Ascending aorta (tissue), 2 donors: ENCODE measurements at regions not wholly inside any gene's neighbourhood (a gene's known extent, or its start where the extent isn't known, plus 50 kb on each side); places are given as distances from the start of the nearest gene placed in this dataset.

ENCODE experiments used
- DNase-seq, 2 donors: peaks; one replicate each; pipeline ENCODE4 v3.0.0-alpha.2; 2019; ENCODE audit warnings: low spot score in 2 of 2
- H3K27ac ChIP-seq, 2 donors: fragments of 200-600 bp; sonication (generic); one replicate each; pipeline ENCODE4 v1.5.1; 2016 to 2017; ENCODE audit warnings: mild to moderate bottlenecking in 1 of 2
- H3K27me3 ChIP-seq: fragments of 200-600 bp; sonication (generic); one replicate; pipeline ENCODE4 v1.5.1; 2017
- H3K36me3 ChIP-seq, 2 donors: fragments of 200-600 bp; sonication (generic); one replicate each; pipeline ENCODE4 v1.5.1; 2016
- H3K4me1 ChIP-seq, 2 donors: fragments of 200-600 bp; sonication (generic); one replicate each; pipeline ENCODE4 v1.5.1; 2016 to 2017; ENCODE audit warnings: mild to moderate bottlenecking in 1 of 2
- H3K4me3 ChIP-seq, 2 donors: fragments of 200-600 bp; sonication (generic); one replicate each; pipeline ENCODE4 v1.5.1; 2016 to 2017; ENCODE audit warnings: mild to moderate bottlenecking in 1 of 2
- H3K9me3 ChIP-seq, 2 donors: fragments of 200-600 bp; sonication (generic); one replicate each; pipeline ENCODE4 v1.5.1; 2016
- CTCF ChIP-seq, 3 experiments: fragments of 200-600 bp in 2 of 3; fragments of 450-650 bp in 1 of 3; sonication (generic) in 2 of 3; IDR thresholded peaks; one replicate each; pipeline ENCODE4 v1.5.1; 2016 to 2019; ENCODE audit warnings: antibody characterized with exemption in 3 of 3, mild to moderate bottlenecking in 1 of 3, moderate library complexity in 1 of 3
- intact Hi-C: fragments of 100-400 bp; cut with DNase I; formaldehyde crosslinking; loops from one replicate; pipeline ENCODE4 v1.15.1; 2023

- intact Hi-C loops: no loop called here
- Histone ChIP-seq H3K36me3 (no peaks in the 10 kb centered on the region), H3K27me3 (no peaks in the 10 kb centered on the region), H3K9me3 (no peaks in the 10 kb centered on the region), H3K4me1 (no peaks in the 10 kb centered on the region), H3K4me3 (no peak overlapping the region), H3K27ac (no peak overlapping the region)
- no peak for TF ChIP-seq CTCF (IDR thresholded peaks at IDR 0.05)
- DNase-seq: no peak
Measured at GRCh38 chr12:63079791-63080502, 71.1 kb downstream of the AVPR1A start.

GRCh38 chr12:63078906-63079305 is 72.1 kb downstream of the AVPR1A start:
- H3K27me3 ChIP-seq: no peaks in the 10 kb centered on the region
- no peak overlapping the region for H3K4me3 ChIP-seq
- no peaks in the 10 kb centered on the region for H3K9me3 ChIP-seq
- intact Hi-C loops: no loop called here
- TF ChIP-seq CTCF (IDR thresholded peaks at IDR 0.05): no peak
- DNase-seq: no peak
- H3K36me3 ChIP-seq: no peaks in the 10 kb centered on the region
- no peaks in the 10 kb centered on the region for H3K4me1 ChIP-seq
- no peak overlapping the region for H3K27ac ChIP-seq

GRCh38 chr12:63075376-63076060 is 75.5 kb downstream of the AVPR1A start:
- H3K27me3 ChIP-seq: no peaks in the 10 kb centered on the region
- no peaks in the 10 kb centered on the region for H3K36me3 ChIP-seq
- intact Hi-C loops: no loop called here
- no peak overlapping the region for H3K27ac ChIP-seq
- H3K9me3 ChIP-seq: no peaks in the 10 kb centered on the region
- no peak for TF ChIP-seq CTCF (IDR thresholded peaks at IDR 0.05)
- H3K4me1 ChIP-seq: no peaks in the 10 kb centered on the region
- H3K4me3 ChIP-seq: no peak overlapping the region
- no peak for DNase-seq

- Histone ChIP-seq H3K27ac (no peak overlapping the region), H3K36me3 (no peaks in the 10 kb centered on the region), H3K27me3 (no peaks in the 10 kb centered on the region), H3K4me1 (no peaks in the 10 kb centered on the region), H3K9me3 (no peaks in the 10 kb centered on the region), H3K4me3 (no peak overlapping the region)
- intact Hi-C loops: no loop called here
- no peak for DNase-seq
- no peak for TF ChIP-seq CTCF (IDR thresholded peaks at IDR 0.05)
Measured at GRCh38 chr12:63070709-63071108, 80.3 kb downstream of the AVPR1A start.

GRCh38 chr12:63069860-63070617 is 81.0 kb downstream of the AVPR1A start:
- no peak for TF ChIP-seq CTCF (IDR thresholded peaks at IDR 0.05)
- Histone ChIP-seq H3K27ac (no peak overlapping the region), H3K36me3 (no peaks in the 10 kb centered on the region), H3K4me1 (no peaks in the 10 kb centered on the region), H3K9me3 (no peaks in the 10 kb centered on the region), H3K4me3 (no peak overlapping the region), H3K27me3 (no peaks in the 10 kb centered on the region)
- no peak for DNase-seq
- intact Hi-C loops: loop anchor here (2.0 to 5.0 kb wide), 2 partner anchors 269 to 633 kb away; no protein-coding TSS in a partner anchor
